Cerebellar cortex (tissue), 1 donor: ENCODE measurements at regions not wholly inside any gene's neighbourhood (a gene's known extent, or its start where the extent isn't known, plus 50 kb on each side); places are given as distances from the start of the nearest gene placed in this dataset.

Source experiments
- DNase-seq: peaks from one replicate; pipeline ENCODE4 v3.0.0-alpha.2; 2015; ENCODE audit warnings: low spot score

DNA sequence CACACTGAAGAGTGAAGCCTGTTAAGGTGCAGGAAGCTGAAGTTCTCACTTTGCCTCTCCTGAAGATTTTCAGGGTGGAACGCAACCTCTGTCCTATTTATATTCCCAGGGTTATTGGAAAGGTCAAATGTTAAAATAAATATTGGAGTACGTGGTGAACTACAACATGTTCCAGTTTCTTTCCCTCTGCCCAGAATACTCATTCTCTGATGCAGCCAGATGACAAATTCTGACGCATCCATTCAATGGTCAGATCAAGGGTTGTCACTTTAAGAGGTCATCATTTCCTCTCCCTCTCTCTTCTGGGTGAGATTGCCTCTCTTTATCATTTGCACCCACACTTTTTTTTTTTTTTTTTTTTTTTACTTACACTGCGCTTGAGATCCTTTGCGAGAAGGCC is 277.1 kb downstream of the BRINP1 start:
- no peak for DNase-seq

DNA sequence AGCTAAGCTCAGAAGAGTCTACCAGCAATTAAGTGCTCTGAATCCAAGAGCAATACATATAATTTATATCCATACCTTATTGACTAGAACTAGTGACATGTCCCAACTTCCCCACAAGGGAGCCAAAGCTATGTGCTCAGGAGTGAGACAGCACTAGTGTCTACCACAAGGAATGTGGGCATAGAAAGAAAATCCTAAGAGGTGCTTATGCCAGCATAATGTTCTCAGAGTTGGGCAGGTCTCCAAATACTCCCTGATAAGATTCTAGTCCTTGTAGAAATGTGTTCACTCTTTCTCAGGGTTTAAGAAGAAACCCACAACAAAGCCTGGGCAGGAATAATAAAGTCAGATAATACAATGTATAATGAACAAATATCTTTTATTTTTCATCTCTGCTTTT is 275.1 kb downstream of the BRINP1 start:
- DNase-seq: no peak

DNA sequence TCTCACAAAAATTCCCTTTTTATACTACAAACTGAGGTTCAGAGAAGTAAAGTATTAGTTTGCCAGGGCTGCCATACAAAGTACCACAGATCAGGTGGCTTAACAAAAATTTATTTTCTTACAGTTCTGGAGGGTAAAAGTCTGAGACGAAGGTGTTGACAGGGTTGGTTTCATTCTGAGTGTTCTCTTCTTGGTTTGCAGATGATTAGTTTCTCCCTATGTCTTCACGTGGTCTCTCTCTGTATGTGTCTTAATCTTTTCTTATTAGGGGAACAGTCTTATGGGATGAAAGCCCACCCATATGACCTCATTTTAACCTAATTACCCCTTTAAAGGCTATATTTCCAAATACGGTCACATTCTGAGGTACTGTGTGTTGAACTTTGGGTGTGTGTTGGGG is 274.2 kb downstream of the BRINP1 start:
- no peak for DNase-seq

DNA sequence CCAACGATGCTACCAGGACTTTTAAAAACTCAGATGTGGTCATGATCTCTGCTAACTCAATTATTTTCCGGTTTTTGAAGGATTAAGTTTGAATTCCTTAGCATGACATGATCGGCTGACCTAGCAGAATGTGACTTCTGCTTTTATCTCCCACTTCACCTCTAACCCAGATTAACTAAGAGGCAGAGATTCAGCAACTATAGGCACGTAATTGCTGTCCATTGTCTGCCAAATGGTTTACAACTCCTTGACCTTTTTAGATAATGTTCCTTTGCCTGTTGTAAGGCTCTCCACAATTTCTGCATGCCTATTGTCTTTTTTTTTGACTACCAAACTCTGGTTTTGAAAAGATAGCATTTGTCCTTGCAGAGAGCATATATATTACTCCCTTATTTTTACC is 268.2 kb downstream of the BRINP1 start:
- no peak for DNase-seq

DNA sequence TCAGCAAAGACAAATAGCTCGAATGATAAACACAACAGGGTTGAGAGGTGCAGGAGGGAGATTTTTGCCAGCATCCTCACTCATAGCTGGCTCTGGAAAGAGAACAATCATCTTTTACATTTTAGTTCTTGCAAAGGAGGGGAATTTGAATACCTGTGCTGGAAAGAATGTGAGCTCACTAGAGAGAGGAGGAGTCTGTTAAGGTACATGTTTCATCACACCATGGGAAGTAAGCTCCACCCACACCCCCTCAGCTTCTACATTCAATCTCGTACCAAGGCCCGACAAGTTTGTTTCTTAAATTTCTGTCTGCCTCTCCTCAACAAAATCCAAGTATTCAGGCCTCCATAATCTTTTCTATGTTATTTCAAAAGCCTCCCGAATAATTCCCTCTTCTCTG is 254.6 kb downstream of the BRINP1 start:
- peak; percentile 41 for DNase-seq
